ENCODE measurements at regions not wholly inside any gene's neighbourhood (a gene's known extent, or its start where the extent isn't known, plus 50 kb on each side); places are given as distances from the start of the nearest gene placed in this dataset.

GRCh38 chr20:40771308-40771610 lies 82.2 kb upstream of the MAFB start:
- Mint-ChIP-seq H3K4me3 (no peak overlapping the region), H3K9me3 (ENCODE audit: insufficient read depth) (no peaks in the 10 kb centered on the region), H3K27me3 (peaks cover 8% of the 10 kb centered on the region), H3K4me1 (no peaks in the 10 kb centered on the region), H3K27ac (no peak overlapping the region)
- Histone ChIP-seq H4K20me1 (ENCODE audit: control insufficient read depth, insufficient read depth, low read length, poor library complexity, severe bottlenecking) (no peaks in the 10 kb centered on the region), H3K36me3 (replicated peaks in 1 of 2; ENCODE audit: control extremely low read depth in 1 of 2, control insufficient read depth in 1 of 2, extremely low read depth in 1 of 2, insufficient read depth in 2 of 2, low read length in 1 of 2) (no peaks in the 10 kb centered on the region), H2AFZ (ENCODE audit: insufficient read depth, low read depth, low read length, poor library complexity, severe bottlenecking) (no peak overlapping the region), H3K4me1 (ENCODE audit: control insufficient read depth in 2 of 2, insufficient read depth in 2 of 2, low read length in 2 of 2) (no peaks in the 10 kb centered on the region), H3K79me2 (ENCODE audit: control insufficient read depth, insufficient read depth, low read length) (no peaks in the 10 kb centered on the region), H3K27me3 (replicated peaks in 1 of 4; ENCODE audit: control extremely low read depth in 1 of 4, control insufficient read depth in 3 of 4, insufficient read depth in 4 of 4, low read length in 3 of 4) (no peaks in the 10 kb centered on the region), H3K4me2 (replicated peaks; ENCODE audit: low read depth, low read length, poor library complexity, severe bottlenecking) (no peak overlapping the region), H3K27ac (ENCODE audit: low read length in 2 of 2) (no peak overlapping the region), H3K9me3 (ENCODE audit: control extremely low read depth in 1 of 3, control insufficient read depth in 2 of 3, insufficient read depth in 1 of 3, low read length in 2 of 3) (no peaks in the 10 kb centered on the region), H3K9ac (ENCODE audit: low read length) (no peak overlapping the region), H3K4me3 (ENCODE audit: control extremely low read depth in 1 of 5, extremely low read depth in 1 of 5, insufficient read depth in 1 of 5, low read depth in 2 of 5, low read length in 4 of 5) (no peak overlapping the region)
- no peak for ATAC-seq (ENCODE audit: low read depth)
- no peak for TF ChIP-seq EZH2 (IDR thresholded peaks at IDR 0.05; ENCODE audit: borderline replicate concordance, insufficient read depth, low read depth, low read length, poor library complexity, severe bottlenecking)
- TF ChIP-seq, protein P1, sequence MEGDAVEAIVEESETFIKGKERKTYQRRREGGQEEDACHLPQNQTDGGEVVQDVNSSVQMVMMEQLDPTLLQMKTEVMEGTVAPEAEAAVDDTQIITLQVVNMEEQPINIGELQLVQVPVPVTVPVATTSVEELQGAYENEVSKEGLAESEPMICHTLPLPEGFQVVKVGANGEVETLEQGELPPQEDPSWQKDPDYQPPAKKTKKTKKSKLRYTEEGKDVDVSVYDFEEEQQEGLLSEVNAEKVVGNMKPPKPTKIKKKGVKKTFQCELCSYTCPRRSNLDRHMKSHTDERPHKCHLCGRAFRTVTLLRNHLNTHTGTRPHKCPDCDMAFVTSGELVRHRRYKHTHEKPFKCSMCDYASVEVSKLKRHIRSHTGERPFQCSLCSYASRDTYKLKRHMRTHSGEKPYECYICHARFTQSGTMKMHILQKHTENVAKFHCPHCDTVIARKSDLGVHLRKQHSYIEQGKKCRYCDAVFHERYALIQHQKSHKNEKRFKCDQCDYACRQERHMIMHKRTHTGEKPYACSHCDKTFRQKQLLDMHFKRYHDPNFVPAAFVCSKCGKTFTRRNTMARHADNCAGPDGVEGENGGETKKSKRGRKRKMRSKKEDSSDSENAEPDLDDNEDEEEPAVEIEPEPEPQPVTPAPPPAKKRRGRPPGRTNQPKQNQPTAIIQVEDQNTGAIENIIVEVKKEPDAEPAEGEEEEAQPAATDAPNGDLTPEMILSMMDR (IDR thresholded peaks at IDR 0.05) = no peak
- ChIA-PET CTCF (no interaction called here), POLR2A (no interaction called here)
- no peak for DNase-seq
- intact Hi-C loops (cut with micrococcal nuclease) = no loop called here
- 40% methylated on average over 1 of the region's 4 CpGs for WGBS (ENCODE audit: insufficient coverage)

- no peaks in the 10 kb centered on the region for H3K9me3 Mint-ChIP-seq (ENCODE audit: insufficient read depth)
- intact Hi-C loops (cut with micrococcal nuclease) = no loop called here
These were observed 82.9 kb upstream of the MAFB start for GRCh38 chr20:40771848-40772511.

More at GRCh38 chr20:40771848-40772511, 82.9 kb upstream of the MAFB start:
- Histone ChIP-seq H3K27ac (ENCODE audit: low read length in 2 of 2) (no peak overlapping the region), H3K9me3 (ENCODE audit: control extremely low read depth in 1 of 3, control insufficient read depth in 2 of 3, insufficient read depth in 1 of 3, low read length in 2 of 3) (no peaks in the 10 kb centered on the region), H3K79me2 (ENCODE audit: control insufficient read depth, insufficient read depth, low read length) (no peaks in the 10 kb centered on the region), H2AFZ (ENCODE audit: insufficient read depth, low read depth, low read length, poor library complexity, severe bottlenecking) (no peak overlapping the region), H3K9ac (ENCODE audit: low read length) (no peak overlapping the region), H3K4me2 (replicated peaks; ENCODE audit: low read depth, low read length, poor library complexity, severe bottlenecking) (no peak overlapping the region), H3K4me3 (ENCODE audit: control extremely low read depth in 1 of 5, extremely low read depth in 1 of 5, insufficient read depth in 1 of 5, low read depth in 2 of 5, low read length in 4 of 5) (no peak overlapping the region), H3K36me3 (replicated peaks in 1 of 2; ENCODE audit: control extremely low read depth in 1 of 2, control insufficient read depth in 1 of 2, extremely low read depth in 1 of 2, insufficient read depth in 2 of 2, low read length in 1 of 2) (no peaks in the 10 kb centered on the region), H3K4me1 (ENCODE audit: control insufficient read depth in 2 of 2, insufficient read depth in 2 of 2, low read length in 2 of 2) (no peaks in the 10 kb centered on the region), H3K27me3 (replicated peaks in 1 of 4; ENCODE audit: control extremely low read depth in 1 of 4, control insufficient read depth in 3 of 4, insufficient read depth in 4 of 4, low read length in 3 of 4) (no peaks in the 10 kb centered on the region), H4K20me1 (ENCODE audit: control insufficient read depth, insufficient read depth, low read length, poor library complexity, severe bottlenecking) (no peaks in the 10 kb centered on the region)
- no peak for DNase-seq
- Mint-ChIP-seq H3K27me3 (peaks cover 8% of the 10 kb centered on the region), H3K27ac (no peak overlapping the region), H3K4me1 (no peaks in the 10 kb centered on the region), H3K4me3 (no peak overlapping the region)
- ATAC-seq (ENCODE audit: low read depth) = no peak
- POLR2A ChIA-PET = no interaction called here
- TF ChIP-seq, protein P1 (IDR thresholded peaks at IDR 0.05) = no peak
- TF ChIP-seq EZH2 (IDR thresholded peaks at IDR 0.05; ENCODE audit: borderline replicate concordance, insufficient read depth, low read depth, low read length, poor library complexity, severe bottlenecking) = no peak
- CTCF ChIA-PET = no interaction called here
- WGBS (ENCODE audit: insufficient coverage) = 98% methylated on average over 5 of the region's 7 CpGs

Measured in B cell (primary cell).